Spinal cord (tissue), 9 donors: ENCODE measurements at regions not wholly inside any gene's neighbourhood (a gene's known extent, or its start where the extent isn't known, plus 50 kb on each side); places are given as distances from the start of the nearest gene placed in this dataset.
"Not testable (repeated sequence)": the region's sequence is repeated elsewhere in the genome, so short reads cannot be mapped to it uniquely, and the experiment has no call there.

ENCODE experiments used
- DNase-seq, 6 donors: peaks; one replicate each; pipeline versions ENCODE4 v3.0.0 to v3.0.0-alpha.2; 2013 to 2015; ENCODE audit warnings: low spot score in 6 of 6, low read depth in 4 of 6
- H3K27ac ChIP-seq: one replicate; pipeline ENCODE4 v1.5.1; 2013; ENCODE audit warnings: low read depth, low read length, control low read depth
- H3K27me3 ChIP-seq: one replicate; pipeline ENCODE4 v1.6.1; 2013; ENCODE audit warnings: low read length; ENCODE audit not compliant: control insufficient read depth, insufficient read depth
- H3K36me3 ChIP-seq: one replicate; pipeline ENCODE4 v1.6.1; 2013; ENCODE audit warnings: low read length; ENCODE audit not compliant: control insufficient read depth, insufficient read depth
- H3K4me1 ChIP-seq: one replicate; pipeline ENCODE4 v1.6.1; 2013; ENCODE audit warnings: low read length; ENCODE audit not compliant: control insufficient read depth, insufficient read depth
- H3K4me3 ChIP-seq: one replicate; pipeline ENCODE4 v1.5.1; 2013; ENCODE audit warnings: low read depth, low read length, control low read depth
- H3K9me3 ChIP-seq: one replicate; pipeline ENCODE4 v1.6.1; 2013; ENCODE audit warnings: low read length; ENCODE audit not compliant: control insufficient read depth, insufficient read depth
- WGBS: methylation state at CpG from one replicate; pipeline ENCODE4 v1.1.5; 2013; ENCODE audit warnings: missing lambda C conversion rate; ENCODE audit not compliant: insufficient coverage; 5-methylcytosine and 5-hydroxymethylcytosine counted together
- donor health status: healthy.

- Histone ChIP-seq H3K36me3 (no peaks in the 10 kb centered on the region), H3K4me3 (no peak overlapping the region), H3K27me3 (no peaks in the 10 kb centered on the region), H3K4me1 (no peaks in the 10 kb centered on the region), H3K9me3 (no peaks in the 10 kb centered on the region), H3K27ac (no peak overlapping the region)
- WGBS = 17% methylated on average over 2 of the region's 3 CpGs
- peak in 1 of 6 donors; percentile 27 for DNase-seq
Observed at GRCh38 chr7:113763226-113763625, 155.6 kb downstream of the PPP1R3A start.

DNA sequence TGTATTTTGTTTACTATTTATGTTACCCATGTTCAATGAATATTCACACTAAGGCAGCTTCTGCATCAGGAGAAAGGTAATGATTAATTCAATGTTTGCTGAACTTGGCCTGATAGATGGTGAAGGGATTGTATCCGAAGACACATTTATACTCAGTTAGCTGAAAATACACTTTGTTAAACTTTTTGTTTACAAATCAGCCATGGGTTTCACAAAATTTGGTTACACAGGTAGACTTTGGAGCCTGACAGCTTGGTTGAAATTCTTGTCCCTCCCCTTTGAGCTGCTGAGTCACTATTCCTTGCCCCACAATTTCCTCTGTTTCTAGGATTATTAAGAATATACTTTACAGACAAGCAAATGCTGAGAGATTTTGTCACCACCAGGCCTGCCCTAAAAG, 162.6 kb downstream of the PPP1R3A start:
- no peak overlapping the region for H3K4me3 ChIP-seq
- no peaks in the 10 kb centered on the region for H3K36me3 ChIP-seq
- no peaks in the 10 kb centered on the region for H3K27me3 ChIP-seq
- H3K4me1 ChIP-seq = no peaks in the 10 kb centered on the region
- H3K9me3 ChIP-seq = no peaks in the 10 kb centered on the region
- no CpG with 5 or more reads among the region's 1 CpG for WGBS
- DNase-seq = no peak
- no peak overlapping the region for H3K27ac ChIP-seq

DNA sequence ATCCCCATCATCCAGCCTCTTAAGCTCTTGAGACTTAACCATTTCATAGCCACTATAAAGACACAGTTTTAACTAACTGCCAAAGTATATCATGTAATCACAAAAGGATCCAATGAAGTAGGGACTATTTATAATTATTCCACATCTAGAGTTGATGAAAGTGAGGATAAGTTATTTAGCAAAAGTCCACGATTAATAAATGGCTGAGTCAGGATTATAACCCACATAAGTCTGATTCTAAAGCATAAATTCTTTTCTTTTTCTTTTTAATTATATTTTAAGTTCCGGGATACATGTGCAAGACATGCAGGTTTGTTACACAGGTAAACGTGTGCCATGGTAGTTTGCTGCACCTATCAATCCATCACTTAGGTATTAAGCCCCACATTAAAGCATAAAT, 166.1 kb downstream of the PPP1R3A start:
- Histone ChIP-seq H3K9me3 (no peaks in the 10 kb centered on the region), H3K27me3 (no peaks in the 10 kb centered on the region), H3K27ac (no peak overlapping the region), H3K36me3 (no peaks in the 10 kb centered on the region), H3K4me1 (no peaks in the 10 kb centered on the region), H3K4me3 (no peak overlapping the region)
- DNase-seq = no peak
- no CpG with 5 or more reads among the region's 3 CpGs for WGBS

- DNase-seq = no peak
- Histone ChIP-seq H3K4me1 (no peaks in the 10 kb centered on the region), H3K27ac (no peak overlapping the region), H3K4me3 (no peak overlapping the region), H3K27me3 (no peaks in the 10 kb centered on the region), H3K36me3 (no peaks in the 10 kb centered on the region), H3K9me3 (no peaks in the 10 kb centered on the region)
- no CpG with 5 or more reads among the region's 2 CpGs for WGBS
Observed at GRCh38 chr7:113752289-113752688, 166.5 kb downstream of the PPP1R3A start.

DNA sequence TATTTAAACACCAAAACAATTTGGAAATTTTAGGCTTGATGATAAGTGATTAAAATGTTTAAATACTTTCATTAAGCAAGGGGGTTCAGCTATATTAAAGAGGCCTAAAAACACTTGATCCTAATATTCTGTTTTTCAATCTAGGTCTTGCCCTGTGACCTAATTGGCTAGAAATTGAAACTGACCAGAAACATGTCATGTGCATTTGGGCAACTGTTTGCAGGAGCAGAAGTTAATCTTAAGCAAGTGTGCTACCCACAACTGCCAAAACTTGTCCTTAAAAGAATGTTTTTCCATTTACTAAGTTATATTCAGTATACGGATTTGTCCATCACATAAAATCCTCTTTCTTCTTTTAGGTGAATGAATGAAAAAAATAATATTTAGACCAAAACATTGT, 167.3 kb downstream of the PPP1R3A start:
- Histone ChIP-seq H3K4me3 (no peak overlapping the region), H3K9me3 (no peaks in the 10 kb centered on the region), H3K27ac (no peak overlapping the region), H3K4me1 (no peaks in the 10 kb centered on the region), H3K36me3 (no peaks in the 10 kb centered on the region), H3K27me3 (no peaks in the 10 kb centered on the region)
- DNase-seq = no peak
- whole genome bisulfite sequencing = no CpG with 5 or more reads among the region's 1 CpG

GRCh38 chr7:113748385-113748784, 170.4 kb downstream of the PPP1R3A start:
- H3K36me3 ChIP-seq, H3K27me3 ChIP-seq, H3K4me3 ChIP-seq, DNase-seq, H3K27ac ChIP-seq, H3K4me1 ChIP-seq, H3K9me3 ChIP-seq: not testable (repeated sequence)
- WGBS = no CpG with 5 or more reads among the region's 5 CpGs

DNA sequence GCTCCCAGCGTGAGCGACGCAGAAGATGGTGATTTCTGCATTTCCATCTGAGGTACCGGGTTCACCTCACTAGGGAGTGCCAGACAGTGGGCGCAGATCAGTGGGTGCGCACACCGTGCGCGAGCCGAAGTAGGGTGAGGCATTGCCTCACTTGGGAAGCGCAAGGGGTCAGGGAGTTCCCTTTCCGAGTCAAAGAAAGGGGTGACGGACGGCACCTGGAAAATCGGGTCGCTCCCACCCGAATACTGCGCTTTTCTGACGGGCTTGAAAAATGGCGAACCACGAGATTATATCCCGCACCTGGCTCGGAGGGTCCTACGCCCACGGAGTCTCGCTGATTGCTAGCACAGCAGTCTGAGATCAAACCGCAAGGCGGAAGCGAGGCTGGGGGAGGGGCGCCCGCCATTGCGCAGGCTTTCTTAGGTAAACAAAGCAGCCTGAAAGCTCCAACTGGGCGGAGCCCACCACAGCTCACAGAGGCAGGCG, 175.8 kb downstream of the PPP1R3A start:
- DNase-seq, H3K4me3 ChIP-seq: not testable (repeated sequence)
- WGBS = 90% methylated on average over 20 of the region's 34 CpGs

DNA sequence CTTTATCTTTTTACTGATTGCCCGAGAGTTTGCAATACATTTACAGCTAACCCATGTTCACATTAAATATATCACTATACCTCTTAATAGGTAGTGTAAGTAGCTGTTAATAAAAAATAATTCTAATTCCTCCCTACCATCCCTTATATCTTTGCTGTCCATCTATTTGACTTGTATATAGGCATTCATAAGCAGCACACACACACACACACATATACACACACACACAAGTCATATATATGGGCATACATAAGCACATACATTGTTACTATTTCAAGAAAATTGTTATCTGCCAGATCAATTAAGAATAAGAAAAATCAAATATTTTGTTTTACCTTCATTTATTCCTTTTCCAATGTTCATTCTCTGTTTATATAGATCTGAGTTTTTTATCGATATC, 176.4 kb downstream of the PPP1R3A start:
- no peaks in the 10 kb centered on the region for H3K4me1 ChIP-seq
- no peaks in the 10 kb centered on the region for H3K27me3 ChIP-seq
- no CpG with 5 or more reads among the region's 2 CpGs for WGBS
- H3K4me3 ChIP-seq = no peak overlapping the region
- no peak overlapping the region for H3K27ac ChIP-seq
- no peaks in the 10 kb centered on the region for H3K9me3 ChIP-seq
- no peaks in the 10 kb centered on the region for H3K36me3 ChIP-seq
- DNase-seq = no peak

More for the DNA sequence above, 175.8 kb downstream of the PPP1R3A start:
- H3K4me1 ChIP-seq, H3K27me3 ChIP-seq, H3K27ac ChIP-seq, H3K36me3 ChIP-seq, H3K9me3 ChIP-seq: not testable (repeated sequence)

DNA sequence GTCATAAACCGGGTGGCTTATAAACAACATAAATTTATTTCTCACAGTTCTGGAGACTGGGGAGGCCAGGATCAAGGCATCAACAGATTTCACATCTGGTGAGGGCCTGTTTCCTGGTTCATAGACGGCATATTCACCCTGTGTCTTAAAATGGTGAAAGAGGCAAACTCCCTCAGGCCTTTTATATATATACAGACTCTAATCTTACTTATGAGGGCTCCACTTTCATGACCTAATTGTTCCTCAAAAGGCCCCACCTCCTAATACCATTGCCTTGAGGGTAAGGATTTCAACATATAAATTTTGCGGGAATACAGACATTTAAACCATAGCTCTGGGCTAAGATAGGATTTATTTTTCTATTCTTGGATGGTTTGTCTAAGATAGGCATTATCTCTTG, 187.2 kb downstream of the PPP1R3A start:
- no peaks in the 10 kb centered on the region for H3K9me3 ChIP-seq
- no CpG with 5 or more reads among the region's 3 CpGs for WGBS
- H3K27me3 ChIP-seq = no peaks in the 10 kb centered on the region
- H3K4me1 ChIP-seq = no peaks in the 10 kb centered on the region
- no peaks in the 10 kb centered on the region for H3K36me3 ChIP-seq
- DNase-seq = no peak
- H3K4me3 ChIP-seq = no peak overlapping the region
- H3K27ac ChIP-seq = no peak overlapping the region

DNA sequence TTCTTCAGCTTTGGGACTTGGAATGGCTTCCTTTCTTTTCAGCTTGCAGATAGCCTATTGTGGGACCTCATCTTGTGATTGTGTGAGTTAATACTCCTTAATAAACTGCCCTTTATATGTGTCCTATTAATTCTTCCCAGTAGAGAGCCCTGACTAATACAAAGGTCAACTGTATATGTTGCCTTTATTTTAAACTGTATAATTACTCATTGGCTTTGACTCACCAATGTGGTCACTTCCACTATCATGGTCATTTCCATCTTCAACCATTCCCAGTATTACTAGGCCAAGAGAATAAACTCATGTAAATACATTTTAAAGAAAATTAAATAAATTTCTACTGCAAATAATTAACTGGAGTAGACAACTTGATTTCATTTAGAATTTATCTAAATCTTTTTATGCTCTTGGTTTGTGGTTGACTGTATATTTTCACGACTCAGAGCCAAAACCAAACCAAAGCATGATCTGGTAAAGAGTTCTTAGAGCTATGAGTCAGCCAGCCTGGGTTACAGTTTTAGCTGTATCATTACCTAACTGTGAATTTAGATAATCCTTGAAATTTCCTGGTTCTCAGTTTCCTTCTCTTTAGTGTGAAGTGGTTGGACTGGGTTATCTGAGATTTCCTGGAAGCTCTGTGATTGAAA, 188.4 kb downstream of the PPP1R3A start:
- no peak overlapping the region for H3K27ac ChIP-seq
- WGBS = no CpG with 5 or more reads among the region's 1 CpG
- no peak for DNase-seq
- H3K4me1 ChIP-seq = no peaks in the 10 kb centered on the region
- H3K4me3 ChIP-seq = no peak overlapping the region
- no peaks in the 10 kb centered on the region for H3K27me3 ChIP-seq
- H3K9me3 ChIP-seq = no peaks in the 10 kb centered on the region
- H3K36me3 ChIP-seq = no peaks in the 10 kb centered on the region
